H1 (cell line): ENCODE measurements at regions not wholly inside any gene's neighbourhood (a gene's known extent, or its start where the extent isn't known, plus 50 kb on each side); places are given as distances from the start of the nearest gene placed in this dataset.

Source experiments
- CTCF ChIA-PET: fragments of 300-600 bp; sonication (Branson Sonifier 250); formaldehyde crosslinking; loops from one replicate; lab custom pipeline; 2021; ENCODE audit not compliant: partially characterized antibody; lab: Charles Lee
- POLR2A ChIA-PET: fragments of 300-600 bp; sonication (Branson Sonifier 250); formaldehyde crosslinking; loops from one replicate; lab custom pipeline; 2021; ENCODE audit warnings: inconsistent platforms; ENCODE audit not compliant: partially characterized antibody; lab: Charles Lee
- DNase-seq, 2 experiments: peaks; one replicate each; pipeline versions ENCODE4 v3.0.0 to v3.0.0-alpha.2; 2010 to 2022; ENCODE audit warnings: low spot score in 2 of 2, low read depth in 1 of 2, mixed read lengths in 1 of 2
- FAIRE-seq: peaks from 2 replicates; lab custom pipeline; 2011; peaks lifted over from hg19 to GRCh38; lab: Jason Lieb, UNC
- H2AFZ ChIP-seq: 2 replicates; pipeline ENCODE4 v1.8.1; 2012; ENCODE audit warnings: low read length, inconsistent platforms
- H2AK5ac ChIP-seq: 2 replicates; pipeline ENCODE4 v1.6.1; 2013; ENCODE audit warnings: low read depth, low read length
- H2BK120ac ChIP-seq: replicated peaks from 2 replicates; pipeline ENCODE3; 2013; ENCODE audit warnings: low read depth, low read length, inconsistent platforms
- H2BK12ac ChIP-seq: 2 replicates; pipeline ENCODE4 v1.6.1; 2013; ENCODE audit warnings: low read depth, low read length
- H2BK15ac ChIP-seq: 2 replicates; pipeline ENCODE4 v1.6.1; 2013; ENCODE audit warnings: low read length
- H2BK20ac ChIP-seq: 2 replicates; pipeline ENCODE4 v1.6.1; 2013; ENCODE audit warnings: low read length
- H2BK5ac ChIP-seq: 2 replicates; pipeline ENCODE4 v1.6.1; 2013; ENCODE audit warnings: low read depth, low read length
- H3K14ac ChIP-seq: 2 replicates; pipeline ENCODE4 v1.6.1; 2013; ENCODE audit warnings: inconsistent platforms; ENCODE audit not compliant: insufficient read length
- H3K18ac ChIP-seq: 2 replicates; pipeline ENCODE4 v1.6.1; 2013; ENCODE audit warnings: low read length; ENCODE audit errors: extremely low read depth
- H3K23ac ChIP-seq: 2 replicates; pipeline ENCODE4 v1.6.1; 2013; ENCODE audit warnings: inconsistent platforms; ENCODE audit not compliant: insufficient read length
- H3K23me2 ChIP-seq: 2 replicates; pipeline ENCODE4 v1.6.1; 2013; ENCODE audit warnings: low read depth, low read length
- H3K27ac ChIP-seq: 2 replicates; pipeline ENCODE4 v1.6.1; 2011; ENCODE audit warnings: low read depth, low read length, inconsistent platforms
- H3K27me3 ChIP-seq, 4 experiments: replicated peaks in 1 of 4; 1 replicate in 1 of 4; 2 replicates in 3 of 4; pipeline versions ENCODE4 v1.6.1 to v1.8.1; 2011 to 2013; ENCODE audit warnings: low read length in 3 of 4, mild to moderate bottlenecking in 3 of 4, inconsistent platforms in 2 of 4, mixed read lengths in 2 of 4, moderate library complexity in 1 of 4; ENCODE audit not compliant: control insufficient read depth in 3 of 4, insufficient read depth in 3 of 4; ENCODE audit errors: extremely low read depth in 1 of 4
- H3K36me3 ChIP-seq, 4 experiments: 2 replicates each; pipeline versions ENCODE4 v1.6.1 to v1.8.1; 2011 to 2013; ENCODE audit warnings: mild to moderate bottlenecking in 4 of 4, low read length in 3 of 4, moderate library complexity in 2 of 4, control low read depth in 1 of 4, inconsistent platforms in 1 of 4; ENCODE audit not compliant: insufficient read depth in 4 of 4, control insufficient read depth in 2 of 4
- H3K4ac ChIP-seq: replicated peaks from 2 replicates; pipeline ENCODE3; 2013; ENCODE audit warnings: low read length, low read depth, mixed read lengths, inconsistent platforms; ENCODE audit not compliant: insufficient read length
- H3K4me1 ChIP-seq, 4 experiments: replicated peaks in 1 of 4; 1 replicate in 1 of 4; 2 replicates in 3 of 4; pipeline versions ENCODE4 v1.6.1 to v1.8.1; 2011 to 2013; ENCODE audit warnings: low read length in 3 of 4, inconsistent platforms in 2 of 4, mixed read lengths in 1 of 4; ENCODE audit not compliant: insufficient read depth in 4 of 4, control insufficient read depth in 3 of 4
- H3K4me2 ChIP-seq, 2 experiments: 2 replicates each; pipeline versions ENCODE4 v1.6.1 to v1.8.1; 2011 to 2013; ENCODE audit warnings: low read depth in 2 of 2, low read length in 2 of 2, control low read depth in 1 of 2, inconsistent platforms in 1 of 2, mild to moderate bottlenecking in 1 of 2; ENCODE audit not compliant: insufficient read depth in 1 of 2
- H3K4me3 ChIP-seq, 4 experiments: fragments of 200-600, 300-600 bp in 1 of 4; sonication (generic), shearing (Covaris generic), sonication (Bioruptor Twin) in 1 of 4; 2 replicates each; pipeline versions ENCODE4 v1.5.1 to v1.8.1; 2011 to 2016; ENCODE audit warnings: low read length in 4 of 4, low read depth in 3 of 4, control low read depth in 2 of 4, inconsistent platforms in 2 of 4, mild to moderate bottlenecking in 2 of 4, mixed read lengths in 1 of 4, moderate library complexity in 1 of 4; ENCODE audit not compliant: insufficient read depth in 2 of 4; ENCODE audit errors: extremely low read depth in 1 of 4
- H3K56ac ChIP-seq: replicated peaks from 2 replicates; pipeline ENCODE3; 2013; ENCODE audit warnings: low read depth, mild to moderate bottlenecking, mixed read lengths, low read length, inconsistent platforms; ENCODE audit not compliant: insufficient read length
- H3K79me1 ChIP-seq: 2 replicates; pipeline ENCODE4 v1.6.1; 2013; ENCODE audit warnings: low read depth, low read length, control low read depth
- H3K79me2 ChIP-seq, 2 experiments: 2 replicates each; pipeline versions ENCODE4 v1.6.1 to v1.8.1; 2012 to 2013; ENCODE audit warnings: low read length in 2 of 2, mild to moderate bottlenecking in 2 of 2, inconsistent platforms in 1 of 2; ENCODE audit not compliant: insufficient read depth in 2 of 2, control insufficient read depth in 1 of 2
- H3K9ac ChIP-seq, 4 experiments: replicated peaks in 1 of 4; 1 replicate in 1 of 4; 2 replicates in 3 of 4; pipeline versions ENCODE4 v1.6.1 to v1.8.1; 2011 to 2013; ENCODE audit warnings: low read depth in 3 of 4, low read length in 3 of 4, control low read depth in 2 of 4, mild to moderate bottlenecking in 2 of 4, moderate library complexity in 2 of 4, inconsistent platforms in 1 of 4; ENCODE audit errors: extremely low read depth in 1 of 4
- H3K9me3 ChIP-seq, 2 experiments: 2 replicates each; pipeline versions ENCODE4 v1.6.1 to v1.8.1; 2012 to 2013; ENCODE audit warnings: mild to moderate bottlenecking in 2 of 2, moderate library complexity in 2 of 2, control low read depth in 1 of 2, inconsistent platforms in 1 of 2, low read depth in 1 of 2, low read length in 1 of 2, mixed read lengths in 1 of 2; ENCODE audit not compliant: insufficient read depth in 2 of 2
- H4K20me1 ChIP-seq, 2 experiments: replicated peaks in 1 of 2; 2 replicates each; pipeline versions ENCODE3 to v1.8.1; 2011 to 2013; ENCODE audit warnings: inconsistent platforms in 2 of 2, low read length in 2 of 2, mild to moderate bottlenecking in 1 of 2; ENCODE audit not compliant: insufficient read depth in 2 of 2, control insufficient read depth in 1 of 2
- H4K5ac ChIP-seq: 2 replicates; pipeline ENCODE4 v1.6.1; 2013; ENCODE audit warnings: low read length, low read depth, mixed read lengths, inconsistent platforms; ENCODE audit not compliant: insufficient read length
- H4K8ac ChIP-seq: 2 replicates; pipeline ENCODE4 v1.8.0; 2013; ENCODE audit warnings: mild to moderate bottlenecking, moderate library complexity, low read length, inconsistent platforms; ENCODE audit not compliant: insufficient read depth; ENCODE audit errors: extremely low read depth
- H4K91ac ChIP-seq: replicated peaks from 2 replicates; pipeline ENCODE3; 2013; ENCODE audit warnings: low read length, mixed read lengths, inconsistent platforms; ENCODE audit not compliant: insufficient read length
- CBX8 ChIP-seq: fragments of 300-800, 300-1000 bp; sonication (generic); IDR thresholded peaks from 2 replicates; pipeline ENCODE4 v1.7.1; 2016; ENCODE audit warnings: low read depth, low read length, borderline replicate concordance
- CHD2 ChIP-seq: IDR thresholded peaks from 2 replicates; pipeline ENCODE4 v1.6.1; 2012; ENCODE audit warnings: low read length, improper control_type of control experiment
- GABPA ChIP-seq: IDR thresholded peaks from 2 replicates; pipeline ENCODE4 v1.6.1; 2011; ENCODE audit warnings: mild to moderate bottlenecking, low read length, moderate library complexity, borderline replicate concordance; ENCODE audit not compliant: insufficient read depth
- HDAC2 ChIP-seq, 2 experiments: fragments of 300-600 bp in 1 of 2; sonication (generic) in 1 of 2; IDR thresholded peaks; 2 replicates each; pipeline ENCODE4 v1.6.1; 2011 to 2012; ENCODE audit warnings: low read depth in 2 of 2, low read length in 2 of 2, mild to moderate bottlenecking in 2 of 2, moderate library complexity in 2 of 2, borderline replicate concordance in 1 of 2, inconsistent platforms in 1 of 2
- JUN ChIP-seq: IDR thresholded peaks from 2 replicates; pipeline ENCODE4 v1.6.1; 2011; ENCODE audit warnings: low read depth, mild to moderate bottlenecking, improper control_type of control experiment, low read length
- JUND ChIP-seq: IDR thresholded peaks from 2 replicates; pipeline ENCODE4 v1.6.1; 2011; ENCODE audit warnings: mild to moderate bottlenecking, improper control_type of control experiment, low read length
- KDM5A ChIP-seq: fragments of 200-600 bp; IDR thresholded peaks from 2 replicates; pipeline ENCODE4 v1.7.1; 2012; ENCODE audit warnings: mild to moderate bottlenecking, low read length, inconsistent platforms, mixed read lengths
- NANOG ChIP-seq: IDR thresholded peaks from 2 replicates; pipeline ENCODE4 v1.6.1; 2011; ENCODE audit warnings: low read length, low read depth, mild to moderate bottlenecking, inconsistent platforms; ENCODE audit not compliant: insufficient read depth, poor library complexity, severe bottlenecking
- RFX5 ChIP-seq: IDR thresholded peaks from 2 replicates; pipeline ENCODE4 v1.6.1; 2011; ENCODE audit warnings: low read depth, low read length, improper control_type of control experiment, borderline replicate concordance
- SIN3A ChIP-seq, 2 experiments: IDR thresholded peaks in 1 of 2; conservative IDR thresholded peaks in 1 of 2; 2 replicates each; pipeline ENCODE4 v1.6.1; 2011 to 2012; ENCODE audit warnings: low read length in 2 of 2, improper control_type of control experiment in 1 of 2, low read depth in 1 of 2, mild to moderate bottlenecking in 1 of 2
- SRF ChIP-seq: IDR thresholded peaks from 2 replicates; pipeline ENCODE4 v1.6.1; 2011; ENCODE audit warnings: mild to moderate bottlenecking, low read depth, low read length, moderate library complexity
- TCF12 ChIP-seq: IDR thresholded peaks from 2 replicates; pipeline ENCODE4 v1.6.1; 2011; ENCODE audit warnings: low read depth, mild to moderate bottlenecking, low read length
- YY1 ChIP-seq: IDR thresholded peaks from 2 replicates; pipeline ENCODE4 v1.6.1; 2011; ENCODE audit warnings: low read depth, mild to moderate bottlenecking, low read length

DNA sequence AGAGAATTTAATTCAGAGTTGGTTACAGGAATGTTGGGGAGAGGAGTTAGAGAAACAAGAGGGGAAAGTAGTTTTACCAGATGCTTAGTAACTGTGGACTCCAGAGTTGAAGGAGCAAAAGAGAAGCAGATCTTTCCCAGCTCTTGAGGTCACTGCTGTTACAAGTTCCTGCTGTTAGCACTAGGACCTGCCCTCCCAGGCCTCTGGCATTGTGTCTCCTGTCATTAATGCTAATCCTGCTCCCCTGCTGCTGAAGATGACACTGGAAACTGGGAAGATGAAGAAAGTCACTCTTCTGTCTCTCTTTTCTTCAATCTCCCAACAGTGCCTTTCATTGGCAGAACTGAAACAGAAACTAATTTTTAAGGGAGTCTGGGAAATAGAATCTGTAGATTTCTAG, 845.6 kb downstream of the ADGRL2 start:
- H2BK120ac ChIP-seq: no peak overlapping the region
- H2AK5ac ChIP-seq: no peak overlapping the region
- H2BK20ac ChIP-seq: no peak overlapping the region
- H2BK12ac ChIP-seq: no peak overlapping the region
- no peak overlapping the region for H4K5ac ChIP-seq
- H3K9ac ChIP-seq: no peak overlapping the region
- H3K56ac ChIP-seq: no peak overlapping the region
- no peaks in the 10 kb centered on the region for H3K27me3 ChIP-seq
- ChIA-PET CTCF (no interaction called here), POLR2A (no interaction called here)
- no peaks in the 10 kb centered on the region for H3K79me2 ChIP-seq
- DNase-seq (no peak), FAIRE-seq (no peak)
- H3K9me3 ChIP-seq: no peaks in the 10 kb centered on the region
- no peaks in the 10 kb centered on the region for H4K20me1 ChIP-seq
- H3K4me2 ChIP-seq: no peak overlapping the region
- TF ChIP-seq KDM5A (no peak), RFX5 (no peak), YY1 (no peak), CBX8 (no peak), SIN3A (conservative IDR thresholded peaks at IDR 0.05 in 1 of 2, IDR thresholded peaks at IDR 0.05 in 1 of 2; ENCODE audit: low read depth in 1 of 2, low read length in 2 of 2) (no peak), JUND (no peak), GABPA (no peak), SRF (no peak), TCF12 (no peak), CHD2 (no peak), NANOG (no peak), HDAC2 (IDR thresholded peaks at IDR 0.05; ENCODE audit: borderline replicate concordance in 1 of 2, low read depth in 2 of 2, low read length in 2 of 2) (no peak), JUN (no peak)
- H2AFZ ChIP-seq: no peak overlapping the region
- H3K4me1 ChIP-seq: peaks cover 0 to 4% (median 0%) of the 10 kb centered on the region in 4 experiments; a peak in 3 of 7 replicates
- H4K8ac ChIP-seq: no peak overlapping the region
- no peak overlapping the region for H3K14ac ChIP-seq
- H4K91ac ChIP-seq: no peak overlapping the region
- no peak overlapping the region for H3K23ac ChIP-seq
- H3K4me3 ChIP-seq: no peak overlapping the region
- H3K4ac ChIP-seq: no peak overlapping the region
- no peak overlapping the region for H3K18ac ChIP-seq
- H3K36me3 ChIP-seq: no peaks in the 10 kb centered on the region
- H3K23me2 ChIP-seq: no peaks in the 10 kb centered on the region
- H2BK5ac ChIP-seq: no peak overlapping the region
- no peak overlapping the region for H2BK15ac ChIP-seq
- H3K79me1 ChIP-seq: no peaks in the 10 kb centered on the region
- H3K27ac ChIP-seq: no peak overlapping the region
